ENCODE measurements at regions not wholly inside any gene's neighbourhood (a gene's known extent, or its start where the extent isn't known, plus 50 kb on each side); places are given as distances from the start of the nearest gene placed in this dataset.

DNA sequence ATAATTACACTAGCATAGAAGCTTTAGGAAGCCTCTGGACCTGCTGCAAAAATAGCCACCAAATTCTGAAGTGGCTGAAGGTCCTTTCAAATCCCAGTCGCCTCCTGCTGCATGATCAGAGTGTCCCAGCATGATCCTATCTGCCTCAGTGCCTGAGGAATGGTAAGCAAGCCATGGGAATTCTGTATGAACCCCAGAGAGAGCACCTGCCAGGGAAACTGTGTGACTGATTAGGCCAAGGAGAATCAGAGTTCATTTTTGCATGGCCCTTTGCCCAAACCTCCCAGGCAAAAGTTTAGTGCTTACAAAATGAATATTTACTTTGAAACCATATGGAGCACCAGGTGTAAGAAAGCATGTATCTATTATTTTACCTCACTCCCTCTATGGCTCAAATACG is 221.4 kb downstream of the ARL4C start:
- Histone ChIP-seq H3K27ac (replicated peaks) (no peak overlapping the region), H3K4me3 (replicated peaks; ENCODE audit: insufficient read depth, low read length) (no peak overlapping the region), H3K27me3 (ENCODE audit: insufficient read depth, poor library complexity, severe bottlenecking) (peaks cover 2% of the 10 kb centered on the region)
- TF ChIP-seq GABPA (IDR thresholded peaks at IDR 0.05; ENCODE audit: low read depth) (no peak), POLR2AphosphoS5 (IDR thresholded peaks at IDR 0.05; ENCODE audit: low read depth) (no peak), SPI1 (IDR thresholded peaks at IDR 0.05; ENCODE audit: borderline replicate concordance, low read depth) (no peak)
- TF ChIP-seq, protein P1, sequence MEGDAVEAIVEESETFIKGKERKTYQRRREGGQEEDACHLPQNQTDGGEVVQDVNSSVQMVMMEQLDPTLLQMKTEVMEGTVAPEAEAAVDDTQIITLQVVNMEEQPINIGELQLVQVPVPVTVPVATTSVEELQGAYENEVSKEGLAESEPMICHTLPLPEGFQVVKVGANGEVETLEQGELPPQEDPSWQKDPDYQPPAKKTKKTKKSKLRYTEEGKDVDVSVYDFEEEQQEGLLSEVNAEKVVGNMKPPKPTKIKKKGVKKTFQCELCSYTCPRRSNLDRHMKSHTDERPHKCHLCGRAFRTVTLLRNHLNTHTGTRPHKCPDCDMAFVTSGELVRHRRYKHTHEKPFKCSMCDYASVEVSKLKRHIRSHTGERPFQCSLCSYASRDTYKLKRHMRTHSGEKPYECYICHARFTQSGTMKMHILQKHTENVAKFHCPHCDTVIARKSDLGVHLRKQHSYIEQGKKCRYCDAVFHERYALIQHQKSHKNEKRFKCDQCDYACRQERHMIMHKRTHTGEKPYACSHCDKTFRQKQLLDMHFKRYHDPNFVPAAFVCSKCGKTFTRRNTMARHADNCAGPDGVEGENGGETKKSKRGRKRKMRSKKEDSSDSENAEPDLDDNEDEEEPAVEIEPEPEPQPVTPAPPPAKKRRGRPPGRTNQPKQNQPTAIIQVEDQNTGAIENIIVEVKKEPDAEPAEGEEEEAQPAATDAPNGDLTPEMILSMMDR (IDR thresholded peaks at IDR 0.05; ENCODE audit: insufficient read depth, low read length) = no peak
- TF ChIP-seq, protein P2, sequence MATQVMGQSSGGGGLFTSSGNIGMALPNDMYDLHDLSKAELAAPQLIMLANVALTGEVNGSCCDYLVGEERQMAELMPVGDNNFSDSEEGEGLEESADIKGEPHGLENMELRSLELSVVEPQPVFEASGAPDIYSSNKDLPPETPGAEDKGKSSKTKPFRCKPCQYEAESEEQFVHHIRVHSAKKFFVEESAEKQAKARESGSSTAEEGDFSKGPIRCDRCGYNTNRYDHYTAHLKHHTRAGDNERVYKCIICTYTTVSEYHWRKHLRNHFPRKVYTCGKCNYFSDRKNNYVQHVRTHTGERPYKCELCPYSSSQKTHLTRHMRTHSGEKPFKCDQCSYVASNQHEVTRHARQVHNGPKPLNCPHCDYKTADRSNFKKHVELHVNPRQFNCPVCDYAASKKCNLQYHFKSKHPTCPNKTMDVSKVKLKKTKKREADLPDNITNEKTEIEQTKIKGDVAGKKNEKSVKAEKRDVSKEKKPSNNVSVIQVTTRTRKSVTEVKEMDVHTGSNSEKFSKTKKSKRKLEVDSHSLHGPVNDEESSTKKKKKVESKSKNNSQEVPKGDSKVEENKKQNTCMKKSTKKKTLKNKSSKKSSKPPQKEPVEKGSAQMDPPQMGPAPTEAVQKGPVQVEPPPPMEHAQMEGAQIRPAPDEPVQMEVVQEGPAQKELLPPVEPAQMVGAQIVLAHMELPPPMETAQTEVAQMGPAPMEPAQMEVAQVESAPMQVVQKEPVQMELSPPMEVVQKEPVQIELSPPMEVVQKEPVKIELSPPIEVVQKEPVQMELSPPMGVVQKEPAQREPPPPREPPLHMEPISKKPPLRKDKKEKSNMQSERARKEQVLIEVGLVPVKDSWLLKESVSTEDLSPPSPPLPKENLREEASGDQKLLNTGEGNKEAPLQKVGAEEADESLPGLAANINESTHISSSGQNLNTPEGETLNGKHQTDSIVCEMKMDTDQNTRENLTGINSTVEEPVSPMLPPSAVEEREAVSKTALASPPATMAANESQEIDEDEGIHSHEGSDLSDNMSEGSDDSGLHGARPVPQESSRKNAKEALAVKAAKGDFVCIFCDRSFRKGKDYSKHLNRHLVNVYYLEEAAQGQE (IDR thresholded peaks at IDR 0.05; ENCODE audit: insufficient replicate concordance, low read depth) = no peak
- DNase-seq (ENCODE audit: low read depth in 1 of 2, low spot score in 1 of 2) = no peak

DNA sequence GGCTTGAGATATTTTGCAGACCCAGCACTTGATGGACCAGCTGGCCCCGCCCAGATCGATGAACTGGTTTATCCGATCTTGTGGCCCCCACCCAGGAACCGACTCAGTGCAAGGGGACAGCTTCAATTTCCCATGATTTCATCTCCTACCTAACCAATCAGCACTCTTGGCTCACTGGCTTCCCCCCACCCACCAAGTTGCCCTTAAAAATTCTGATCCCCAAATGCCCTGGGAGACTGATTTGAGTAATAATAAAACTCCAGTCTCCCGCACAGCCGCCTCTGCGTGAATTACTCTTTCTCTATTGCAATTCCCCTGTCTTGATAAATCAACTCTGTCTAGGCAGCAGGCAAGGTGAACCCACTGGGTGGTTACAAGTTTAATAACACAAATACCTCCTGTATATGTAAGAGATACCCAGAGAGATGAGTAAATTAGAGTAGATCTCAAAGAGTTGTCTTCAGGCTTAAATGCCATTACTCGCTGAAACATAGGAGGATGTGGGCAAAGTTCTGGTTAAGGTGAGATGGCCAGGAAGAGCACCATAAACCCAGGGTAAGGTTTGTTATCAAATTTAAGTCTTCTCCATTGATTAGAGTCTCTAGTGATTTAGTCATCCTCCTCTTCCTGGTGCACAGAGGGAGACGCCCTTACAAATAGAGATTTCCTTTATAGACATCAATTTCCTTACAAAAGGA is 222.8 kb downstream of the ARL4C start:
- TF ChIP-seq, protein P2 (IDR thresholded peaks at IDR 0.05; ENCODE audit: insufficient replicate concordance, low read depth) = no peak
- no peak for TF ChIP-seq GABPA (IDR thresholded peaks at IDR 0.05; ENCODE audit: low read depth)
- TF ChIP-seq POLR2AphosphoS5 (IDR thresholded peaks at IDR 0.05; ENCODE audit: low read depth) = no peak
- no peak for TF ChIP-seq SPI1 (IDR thresholded peaks at IDR 0.05; ENCODE audit: borderline replicate concordance, low read depth)
- TF ChIP-seq, protein P1 (IDR thresholded peaks at IDR 0.05; ENCODE audit: insufficient read depth, low read length) = no peak
- DNase-seq (ENCODE audit: low read depth in 1 of 2, low spot score in 1 of 2) = no peak

DNA sequence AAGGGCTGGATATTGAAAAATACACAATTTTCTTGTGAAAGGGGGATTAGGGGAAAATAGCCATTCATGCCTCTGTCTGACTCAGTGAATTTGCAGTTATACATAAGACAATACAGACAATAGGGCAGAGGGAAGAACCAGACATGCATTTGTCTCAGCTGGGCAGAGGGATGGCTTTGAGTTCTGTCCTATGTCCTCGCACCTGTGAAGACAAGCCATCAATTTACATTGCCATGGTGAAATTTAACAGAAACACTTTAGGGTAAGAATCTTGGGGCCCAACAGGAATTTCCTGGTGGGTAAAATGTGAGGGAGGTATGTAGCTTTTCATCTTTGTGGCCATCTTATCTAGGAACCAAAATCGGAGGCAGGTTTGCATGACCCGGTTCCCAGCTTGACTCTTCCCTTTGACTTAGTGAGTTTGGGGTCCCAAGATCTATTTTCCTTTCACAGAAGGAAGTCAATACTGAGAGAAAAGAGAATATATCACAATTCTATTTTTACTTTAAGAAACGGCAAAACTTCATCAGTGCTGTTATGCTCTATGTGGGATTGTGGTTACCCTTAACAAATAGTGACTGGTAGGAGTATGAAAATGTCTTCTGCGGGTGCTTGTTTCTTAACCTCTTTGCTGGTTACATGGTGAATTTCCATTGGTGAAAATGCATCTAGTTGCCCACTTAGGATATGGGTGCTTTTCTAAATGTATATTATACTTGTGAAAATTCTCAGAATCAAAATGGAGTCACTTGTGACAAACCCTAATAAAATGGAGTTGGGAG is 221.8 kb downstream of the SPP2 start:
- no peak overlapping the region for H3K27ac ChIP-seq (replicated peaks)
- peaks cover 2% of the 10 kb centered on the region for H3K27me3 ChIP-seq (ENCODE audit: insufficient read depth, poor library complexity, severe bottlenecking)
- no peak for TF ChIP-seq GABPA (IDR thresholded peaks at IDR 0.05; ENCODE audit: low read depth)
- TF ChIP-seq, protein P1 (IDR thresholded peaks at IDR 0.05; ENCODE audit: insufficient read depth, low read length) = no peak
- TF ChIP-seq SPI1 (IDR thresholded peaks at IDR 0.05; ENCODE audit: borderline replicate concordance, low read depth) = no peak
- TF ChIP-seq POLR2AphosphoS5 (IDR thresholded peaks at IDR 0.05; ENCODE audit: low read depth) = no peak
- TF ChIP-seq, protein P2 (IDR thresholded peaks at IDR 0.05; ENCODE audit: insufficient replicate concordance, low read depth) = no peak
- DNase-seq (ENCODE audit: low read depth in 1 of 2, low spot score in 1 of 2) = no peak
- H3K4me3 ChIP-seq (replicated peaks; ENCODE audit: insufficient read depth, low read length) = no peak overlapping the region

More for the DNA sequence above, 222.8 kb downstream of the ARL4C start:
- no peak overlapping the region for H3K4me3 ChIP-seq (replicated peaks; ENCODE audit: insufficient read depth, low read length)
- no peak overlapping the region for H3K27ac ChIP-seq (replicated peaks)
- H3K27me3 ChIP-seq (ENCODE audit: insufficient read depth, poor library complexity, severe bottlenecking) = peaks cover 2% of the 10 kb centered on the region
